DND-41 (cell line): ENCODE measurements at regions not wholly inside any gene's neighbourhood (a gene's known extent, or its start where the extent isn't known, plus 50 kb on each side); places are given as distances from the start of the nearest gene placed in this dataset.

ENCODE experiments used
- ATAC-seq: fragments of 200-7000 bp; cut with Tn5 transposase; 3 replicates; pipeline ENCODE4 v1.9.1; 2021; ENCODE audit warnings: low read depth; ENCODE audit not compliant: insufficient read depth
- DNase-seq: peaks from one replicate; pipeline ENCODE4 v3.0.0-alpha.2; 2020
- H2AFZ ChIP-seq: 2 replicates; pipeline ENCODE4 v1.6.0; 2012; ENCODE audit warnings: low read depth, low read length
- H3K27ac ChIP-seq: 2 replicates; pipeline ENCODE4 v1.5.1; 2012; ENCODE audit warnings: low read length, inconsistent platforms
- H3K27me3 ChIP-seq: fragments of 200-600 bp; sonication (generic); 2 replicates; pipeline ENCODE4 v1.6.0; 2012; ENCODE audit warnings: low read length, mild to moderate bottlenecking, inconsistent platforms; ENCODE audit not compliant: insufficient read depth, poor library complexity
- H3K36me3 ChIP-seq: 2 replicates; pipeline ENCODE4 v1.5.1; 2012; ENCODE audit warnings: low read length, inconsistent platforms; ENCODE audit not compliant: insufficient read depth
- H3K4me1 ChIP-seq: 2 replicates; pipeline ENCODE4 v1.5.1; 2012; ENCODE audit warnings: mild to moderate bottlenecking, low read length; ENCODE audit not compliant: insufficient read depth
- H3K4me2 ChIP-seq: 2 replicates; pipeline ENCODE4 v1.6.0; 2012; ENCODE audit warnings: mild to moderate bottlenecking, moderate library complexity, low read length, inconsistent platforms; ENCODE audit not compliant: insufficient read depth
- H3K4me3 ChIP-seq, 2 experiments: fragments of 200-600 bp in 1 of 2; shearing (Covaris generic) in 1 of 2; 2 replicates each; pipeline ENCODE4 v1.5.1; 2012 to 2016; ENCODE audit warnings: inconsistent platforms in 2 of 2, low read length in 2 of 2, mild to moderate bottlenecking in 2 of 2, low read depth in 1 of 2, moderate library complexity in 1 of 2
- H3K79me2 ChIP-seq: 2 replicates; pipeline ENCODE4 v1.6.0; 2012; ENCODE audit warnings: low read length, inconsistent platforms; ENCODE audit not compliant: insufficient read depth
- H3K9ac ChIP-seq: 2 replicates; pipeline ENCODE4 v1.6.0; 2012; ENCODE audit warnings: low read depth, mild to moderate bottlenecking, inconsistent platforms, low read length, moderate library complexity
- H3K9me3 ChIP-seq: 2 replicates; pipeline ENCODE4 v1.5.1; 2012; ENCODE audit warnings: low read length, moderate library complexity, mild to moderate bottlenecking, inconsistent platforms; ENCODE audit not compliant: insufficient read depth, severe bottlenecking
- H4K20me1 ChIP-seq: 2 replicates; pipeline ENCODE4 v1.6.0; 2012; ENCODE audit warnings: low read length; ENCODE audit not compliant: insufficient read depth
- CTCF ChIP-seq: IDR thresholded peaks from 2 replicates; pipeline ENCODE4 v1.5.1; 2012; ENCODE audit warnings: borderline replicate concordance, low read length, moderate library complexity, mild to moderate bottlenecking; ENCODE audit not compliant: poor library complexity, severe bottlenecking; ENCODE audit errors: extremely low read depth
- EZH2 ChIP-seq: IDR thresholded peaks from 3 replicates; pipeline ENCODE4 v1.6.1; 2012; ENCODE audit warnings: borderline replicate concordance, low read depth, mild to moderate bottlenecking, moderate library complexity, low read length, inconsistent platforms; ENCODE audit not compliant: severe bottlenecking

GRCh38 chr1:60703155-60703554 lies 379.2 kb upstream of the NFIA start:
- no peak overlapping the region for H3K4me2 ChIP-seq

GRCh38 chr1:60699325-60699724 lies 383.0 kb upstream of the NFIA start:
- TF ChIP-seq CTCF (no peak), EZH2 (no peak)
- H3K4me1 ChIP-seq, result no peaks in the 10 kb centered on the region
- no peak overlapping the region for H3K9ac ChIP-seq
- DNase-seq (no peak), ATAC-seq (no peak)
- H2AFZ ChIP-seq, result no peak overlapping the region
- H3K4me3 ChIP-seq, result no peak overlapping the region
- no peak overlapping the region for H3K27ac ChIP-seq
- no peaks in the 10 kb centered on the region for H3K36me3 ChIP-seq
- no peaks in the 10 kb centered on the region for H3K79me2 ChIP-seq
- H3K9me3 ChIP-seq, result no peaks in the 10 kb centered on the region
- H4K20me1 ChIP-seq, result no peaks in the 10 kb centered on the region
- no peaks in the 10 kb centered on the region for H3K27me3 ChIP-seq
- no peak overlapping the region for H3K4me2 ChIP-seq

More at GRCh38 chr1:60703155-60703554, 379.2 kb upstream of the NFIA start:
- H4K20me1 ChIP-seq, result no peaks in the 10 kb centered on the region
- H3K4me3 ChIP-seq, result no peak overlapping the region
- no peak overlapping the region for H3K9ac ChIP-seq
- no peaks in the 10 kb centered on the region for H3K79me2 ChIP-seq
- no peak overlapping the region for H3K27ac ChIP-seq
- no peaks in the 10 kb centered on the region for H3K27me3 ChIP-seq
- H3K4me1 ChIP-seq, result no peaks in the 10 kb centered on the region
- no peaks in the 10 kb centered on the region for H3K36me3 ChIP-seq
- DNase-seq (no peak), ATAC-seq (no peak)
- no peaks in the 10 kb centered on the region for H3K9me3 ChIP-seq
- TF ChIP-seq EZH2, result no peak
- TF ChIP-seq CTCF, result no peak
- H2AFZ ChIP-seq, result no peak overlapping the region

GRCh38 chr1:60697204-60697994 lies 385.0 kb upstream of the NFIA start:
- Histone ChIP-seq H3K4me1 (no peaks in the 10 kb centered on the region), H3K36me3 (no peaks in the 10 kb centered on the region), H3K9ac (no peak overlapping the region), H3K4me3 (no peak overlapping the region), H3K9me3 (peaks cover 3% of the 10 kb centered on the region), H3K79me2 (no peaks in the 10 kb centered on the region), H3K27ac (no peak overlapping the region), H4K20me1 (no peaks in the 10 kb centered on the region), H3K27me3 (no peaks in the 10 kb centered on the region), H2AFZ (no peak overlapping the region), H3K4me2 (no peak overlapping the region)
- no peak for DNase-seq
- no peak for ATAC-seq
- TF ChIP-seq EZH2 (no peak), CTCF (no peak)

GRCh38 chr1:60696512-60696911 lies 385.8 kb upstream of the NFIA start:
- no peak overlapping the region for H3K27ac ChIP-seq
- H2AFZ ChIP-seq, result no peak overlapping the region
- H3K9me3 ChIP-seq, result peaks cover 3% of the 10 kb centered on the region
- no peak overlapping the region for H3K9ac ChIP-seq
- ATAC-seq (no peak), DNase-seq (no peak)
- H3K36me3 ChIP-seq, result no peaks in the 10 kb centered on the region
- H3K4me2 ChIP-seq, result no peak overlapping the region
- H3K4me1 ChIP-seq, result no peaks in the 10 kb centered on the region
- no peak overlapping the region for H3K4me3 ChIP-seq
- no peaks in the 10 kb centered on the region for H3K79me2 ChIP-seq
- no peaks in the 10 kb centered on the region for H3K27me3 ChIP-seq
- no peak for TF ChIP-seq CTCF
- no peak for TF ChIP-seq EZH2
- no peaks in the 10 kb centered on the region for H4K20me1 ChIP-seq
